Ovary (tissue), 7 donors: ENCODE measurements at regions not wholly inside any gene's neighbourhood (a gene's known extent, or its start where the extent isn't known, plus 50 kb on each side); places are given as distances from the start of the nearest gene placed in this dataset.

ENCODE experiments used
- DNase-seq, 5 donors: peaks; one replicate each; pipeline ENCODE4 v3.0.0-alpha.2; 2019 to 2020
- H3K27ac ChIP-seq, 2 donors: fragments of 200-600 bp; one replicate each; pipeline versions ENCODE4 v1.5.1 to v1.8.0; 2019 to 2022
- H3K27me3 ChIP-seq: fragments of 200-600 bp; one replicate; pipeline ENCODE4 v1.8.0; 2022
- H3K36me3 ChIP-seq: fragments of 200-600 bp; sonication (generic); one replicate; pipeline ENCODE4 v1.5.1; 2019
- H3K4me1 ChIP-seq: one replicate; pipeline ENCODE4 v1.8.1; 2013; ENCODE audit warnings: mild to moderate bottlenecking, moderate library complexity; ENCODE audit not compliant: insufficient read depth
- H3K4me3 ChIP-seq: fragments of 200-600 bp; sonication (generic); one replicate; pipeline ENCODE4 v1.5.1; 2017
- H3K9me3 ChIP-seq, 2 donors: fragments of 200-600 bp in 1 of 2; sonication (generic) in 1 of 2; one replicate each; pipeline versions ENCODE4 v1.5.1 to v1.8.1; 2013 to 2019; ENCODE audit warnings: mild to moderate bottlenecking in 1 of 2, moderate library complexity in 1 of 2
- CTCF ChIP-seq, 3 donors: fragments of 450-650 bp in 2 of 3; fragments of 200-600 bp in 1 of 3; IDR thresholded peaks; one replicate each; pipeline versions ENCODE4 v1.5.1 to v1.8.0; 2016 to 2022; ENCODE audit warnings: antibody characterized with exemption in 3 of 3, mild to moderate bottlenecking in 1 of 3
- EP300 ChIP-seq: sonication (generic); formaldehyde crosslinking; IDR thresholded peaks from one replicate; pipeline ENCODE4 v1.6.1; 2017; ENCODE audit warnings: antibody characterized with exemption
- POLR2A ChIP-seq: fragments of 450-650 bp; IDR thresholded peaks from one replicate; pipeline ENCODE4 v1.6.1; 2017; ENCODE audit warnings: antibody characterized with exemption, mild to moderate bottlenecking, moderate library complexity
- WGBS, 3 donors: extraction: QIAGEN DNeasy Blood & Tissue Kit in 1 of 3; methylation state at CpG; one replicate each; pipeline versions ENCODE4 v1.1.5 to v1.1.7; 2013 to 2017; 5-methylcytosine and 5-hydroxymethylcytosine counted together
- intact Hi-C, 4 donors: fragments of 100-400 bp; cut with DNase I; formaldehyde crosslinking; loops; one replicate each; pipeline versions ENCODE4 v1.11.0 to v1.15.1; 2022 to 2023
- donor health status: DM: no; HTN: no; CAD: no; lungs with moderate emphysema.
- donor health status: DM: no; HTN: no; CAD: no.
- donor health status: Bipolar disorder and iron deficiency.
- donor health status: DM: no; HTN: no; CAD: no.
- donor health status: DM: yes; HTN: yes; CAD: no.

GRCh38 chr1:245010018-245010614, 144.7 kb upstream of the KIF26B start:
- Histone ChIP-seq H3K4me3 (no peak overlapping the region), H3K9me3 (no peaks in the 10 kb centered on the region), H3K4me1 (peaks cover 3% of the 10 kb centered on the region), H3K36me3 (no peaks in the 10 kb centered on the region), H3K27me3 (no peaks in the 10 kb centered on the region), H3K27ac (no peak overlapping the region)
- TF ChIP-seq EP300 (no peak), POLR2A (no peak), CTCF (IDR thresholded peaks at IDR 0.05) (no peak)
- no peak for DNase-seq
- 97% methylated on average over 8 of the region's 8 CpGs for WGBS, 3 donors
- intact Hi-C loops, result no loop called here

- H3K9me3 ChIP-seq, result no peaks in the 10 kb centered on the region
- no peak for DNase-seq
- no peaks in the 10 kb centered on the region for H3K27me3 ChIP-seq
- TF ChIP-seq CTCF (IDR thresholded peaks at IDR 0.05) (no peak), EP300 (no peak), POLR2A (no peak)
- H3K4me1 ChIP-seq, result peaks cover 3% of the 10 kb centered on the region
- intact Hi-C loops, result no loop called here
- 63 to 80% (median 78%) methylated on average over 5 of the region's 5 CpGs for WGBS, 3 donors
- H3K36me3 ChIP-seq, result no peaks in the 10 kb centered on the region
- no peak overlapping the region for H3K27ac ChIP-seq
- H3K4me3 ChIP-seq, result no peak overlapping the region
These were observed 144.4 kb upstream of the HNRNPU start for GRCh38 chr1:245008761-245009160.

- WGBS, 3 donors, result 46 to 62% (median 47%) methylated on average over 5 of the region's 5 CpGs
- peak in 2 of 5 donors; percentile 15 to 17 for DNase-seq
- H3K36me3 ChIP-seq, result no peaks in the 10 kb centered on the region
- intact Hi-C loops, result no loop called here
- H3K4me1 ChIP-seq, result peaks cover 3% of the 10 kb centered on the region
- no peak overlapping the region for H3K4me3 ChIP-seq
- H3K9me3 ChIP-seq, result no peaks in the 10 kb centered on the region
- no peak overlapping the region for H3K27ac ChIP-seq
- TF ChIP-seq POLR2A, result no peak
- TF ChIP-seq EP300, result no peak
- H3K27me3 ChIP-seq, result no peaks in the 10 kb centered on the region
These were observed 143.5 kb upstream of the HNRNPU start for GRCh38 chr1:245007852-245008251.

- Histone ChIP-seq H3K9me3 (no peaks in the 10 kb centered on the region), H3K4me1 (peaks cover 3% of the 10 kb centered on the region), H3K27me3 (no peaks in the 10 kb centered on the region), H3K36me3 (no peaks in the 10 kb centered on the region), H3K4me3 (no peak overlapping the region), H3K27ac (no peak overlapping the region)
- DNase-seq, result no peak
- intact Hi-C loops, result no loop called here
- TF ChIP-seq POLR2A (no peak), EP300 (no peak), CTCF (IDR thresholded peaks at IDR 0.05) (no peak)
- 94 to 96% (median 95%) methylated on average over 2 of the region's 2 CpGs for WGBS, 3 donors
These were observed 138.9 kb upstream of the HNRNPU start for GRCh38 chr1:245003246-245003645.

- no peak for DNase-seq
- no peak overlapping the region for H3K4me3 ChIP-seq
- H3K27ac ChIP-seq, result no peak overlapping the region
- H3K27me3 ChIP-seq, result no peaks in the 10 kb centered on the region
- intact Hi-C loops, result no loop called here
- no peaks in the 10 kb centered on the region for H3K36me3 ChIP-seq
- WGBS, 3 donors, result 87 to 100% (median 96%) methylated on average over 1 of the region's 1 CpG
- TF ChIP-seq CTCF (IDR thresholded peaks at IDR 0.05) (no peak), POLR2A (no peak), EP300 (no peak)
- no peaks in the 10 kb centered on the region for H3K9me3 ChIP-seq
- no peaks in the 10 kb centered on the region for H3K4me1 ChIP-seq
These were observed 136.9 kb upstream of the HNRNPU start for GRCh38 chr1:245001252-245001651.
